Right lung (tissue), 2 donors: ENCODE measurements at regions not wholly inside any gene's neighbourhood (a gene's known extent, or its start where the extent isn't known, plus 50 kb on each side); places are given as distances from the start of the nearest gene placed in this dataset.
"Not testable (repeated sequence)": the region's sequence is repeated elsewhere in the genome, so short reads cannot be mapped to it uniquely, and the experiment has no call there.

Source experiments
- DNase-seq, 2 donors: peaks; one replicate each; pipeline ENCODE4 v3.0.0-alpha.2; 2013

DNA sequence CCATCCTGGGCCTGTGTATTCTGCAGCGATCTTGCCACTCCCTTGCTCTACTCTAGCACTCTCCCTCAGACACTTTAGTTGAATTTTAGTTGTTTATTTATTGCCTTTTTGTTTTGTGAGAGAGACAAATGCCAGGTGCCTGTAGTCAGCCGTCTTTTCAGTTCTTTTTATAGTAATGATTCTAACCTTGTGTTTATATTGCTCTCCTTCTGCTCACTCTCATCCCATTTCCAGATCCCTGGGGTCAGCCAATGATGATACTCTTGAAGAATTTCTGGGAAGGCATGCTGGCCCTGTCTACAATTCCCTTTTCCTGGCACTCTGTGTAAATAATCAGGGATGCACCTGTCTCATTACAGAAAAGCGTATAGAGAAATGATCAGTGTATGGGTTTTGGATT, 334.1 kb upstream of the MIS18BP1 start:
- no peak for DNase-seq

DNA sequence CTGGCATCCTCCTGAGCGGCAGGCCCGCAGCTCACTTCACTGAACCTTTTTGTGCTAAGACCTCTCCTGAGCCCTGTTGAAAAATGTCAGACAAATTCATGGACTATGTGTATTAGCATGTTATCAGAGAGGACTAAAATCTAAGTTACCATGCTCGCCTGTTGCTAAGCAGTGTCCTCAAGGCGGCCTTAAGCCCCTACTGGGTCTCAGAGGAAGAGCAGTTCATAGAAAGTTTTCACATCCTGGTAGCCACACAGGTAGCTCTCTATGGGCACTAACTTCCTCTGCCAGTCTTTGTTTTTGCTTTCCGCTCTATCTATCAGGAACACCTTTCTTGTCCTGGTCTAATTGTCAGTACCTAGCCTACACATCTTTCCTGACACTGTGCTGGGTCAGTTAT, 306.6 kb upstream of the MIS18BP1 start:
- no peak for DNase-seq

DNA sequence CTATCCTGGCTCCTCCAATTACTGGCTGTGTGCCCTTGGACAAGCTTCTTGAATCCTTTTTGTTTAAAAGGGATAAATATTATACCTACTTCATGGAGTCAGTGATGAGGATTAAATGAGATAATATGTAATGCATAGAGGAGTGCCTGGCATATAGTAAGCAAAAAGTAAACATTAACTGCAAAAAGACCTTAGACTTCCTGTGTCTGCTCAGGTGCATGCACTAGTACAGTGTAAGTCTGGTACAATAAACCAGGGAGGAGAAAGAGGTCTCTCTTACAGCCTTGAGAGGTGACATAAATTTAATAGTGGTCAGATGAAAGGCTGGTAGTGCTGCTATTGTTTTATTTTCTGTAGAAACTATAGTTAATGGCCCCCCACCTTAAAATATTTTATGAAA, 305.2 kb upstream of the MIS18BP1 start:
- DNase-seq: no peak

DNA sequence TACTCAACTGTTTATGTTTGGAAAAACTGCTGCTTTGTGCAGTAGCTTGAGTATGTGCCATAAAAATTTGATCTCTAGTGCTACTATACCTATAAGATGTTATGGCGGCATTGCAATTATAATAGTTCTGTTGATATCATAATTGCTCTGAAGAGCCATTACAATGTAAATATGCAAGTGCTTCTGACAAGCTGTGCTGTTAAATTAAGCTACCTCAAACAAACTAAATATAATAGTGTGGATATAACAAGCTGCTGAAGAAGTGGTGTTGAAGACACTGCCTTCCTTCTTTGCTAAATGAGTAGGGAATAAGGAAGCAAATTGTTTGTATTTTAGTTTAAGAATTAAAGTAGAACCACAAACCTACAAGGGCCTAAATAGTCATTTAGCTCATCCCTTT, 301.0 kb upstream of the MIS18BP1 start:
- DNase-seq: no peak

DNA sequence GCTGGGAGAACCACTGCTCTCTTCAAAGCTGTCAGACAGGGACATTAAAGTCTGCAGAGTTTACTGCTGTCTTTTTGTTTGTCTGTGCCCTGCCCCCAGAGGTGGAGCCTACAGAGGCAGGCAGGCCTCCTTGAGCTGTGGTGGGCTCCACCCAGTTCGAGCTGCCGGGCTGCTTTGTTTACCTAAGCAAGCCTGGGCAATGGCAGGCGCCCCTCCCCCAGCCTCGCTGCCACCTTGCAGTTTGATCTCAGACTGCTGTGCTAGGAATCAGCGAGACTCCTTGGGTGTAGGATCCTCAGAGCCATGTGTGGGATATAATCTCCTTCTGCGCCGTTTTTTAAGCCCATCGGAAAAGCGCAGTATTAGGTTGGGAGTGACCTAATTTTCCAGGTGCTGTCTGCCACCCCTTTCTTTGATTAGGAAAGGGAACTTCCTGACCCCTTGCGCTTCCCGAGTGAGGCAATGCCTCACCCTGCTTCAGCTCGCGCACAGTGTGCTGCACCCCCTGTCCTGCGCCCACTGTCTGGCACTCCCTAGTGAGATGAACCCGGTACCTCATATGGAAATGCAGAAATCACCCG, 298.3 kb upstream of the MIS18BP1 start:
- not testable (repeated sequence) for DNase-seq

DNA sequence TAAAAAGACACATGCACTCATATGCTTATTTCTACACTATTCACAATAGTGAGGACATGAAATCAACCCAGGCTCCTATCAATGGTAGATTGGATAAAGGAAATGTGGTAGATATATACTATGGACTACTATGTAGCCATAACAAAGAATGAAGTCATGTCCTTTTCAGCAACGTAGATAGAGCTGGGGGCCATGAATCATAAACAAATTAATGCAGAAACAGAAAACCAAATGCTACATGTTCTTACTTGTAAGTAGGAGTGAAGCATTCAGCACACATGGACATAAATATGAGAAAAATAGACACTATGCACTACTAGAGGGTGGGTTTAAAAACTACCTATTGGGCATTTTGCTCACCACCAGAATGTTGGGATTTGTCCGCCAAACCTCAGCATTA, 278.0 kb upstream of the MIS18BP1 start:
- DNase-seq: no peak

DNA sequence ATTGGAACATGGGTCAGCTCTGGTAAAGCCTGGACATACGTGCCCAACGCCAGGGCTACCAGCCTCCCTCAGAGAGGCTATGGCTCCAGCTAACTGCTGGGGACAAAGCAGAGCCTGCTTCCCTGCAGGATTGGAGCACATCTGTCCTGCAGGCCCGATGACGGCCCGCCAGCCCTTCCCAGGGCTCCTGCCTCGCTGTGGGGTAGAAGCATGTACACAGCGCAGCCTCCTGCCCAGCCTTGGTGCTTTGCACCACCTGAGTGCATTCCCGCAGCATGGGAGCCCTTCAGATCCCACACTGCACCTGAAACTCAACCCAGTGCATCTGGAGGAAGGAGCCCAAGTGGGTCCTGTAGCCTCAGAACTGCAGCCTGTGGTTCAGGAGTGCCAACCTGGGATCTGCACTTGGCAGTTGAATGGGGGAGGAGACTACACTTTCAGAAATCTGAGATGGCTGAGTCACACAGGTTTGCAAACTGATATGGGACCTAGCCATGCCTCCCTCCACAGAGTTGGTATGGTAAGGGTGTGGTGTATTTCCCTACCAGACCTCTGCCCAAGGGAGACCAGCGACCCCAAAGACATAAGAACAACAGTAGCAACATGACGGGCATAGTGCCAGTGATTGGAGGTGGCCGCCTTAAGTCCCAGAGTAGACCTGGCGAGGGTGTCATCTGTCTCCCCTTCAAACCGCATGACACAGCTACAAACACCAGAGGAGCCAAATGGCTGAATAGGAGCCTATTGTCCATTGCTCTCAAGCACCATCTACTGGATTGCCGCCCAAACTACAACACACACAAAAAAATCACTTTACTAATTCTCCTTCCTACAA, 273.9 kb upstream of the MIS18BP1 start:
- no peak for DNase-seq

DNA sequence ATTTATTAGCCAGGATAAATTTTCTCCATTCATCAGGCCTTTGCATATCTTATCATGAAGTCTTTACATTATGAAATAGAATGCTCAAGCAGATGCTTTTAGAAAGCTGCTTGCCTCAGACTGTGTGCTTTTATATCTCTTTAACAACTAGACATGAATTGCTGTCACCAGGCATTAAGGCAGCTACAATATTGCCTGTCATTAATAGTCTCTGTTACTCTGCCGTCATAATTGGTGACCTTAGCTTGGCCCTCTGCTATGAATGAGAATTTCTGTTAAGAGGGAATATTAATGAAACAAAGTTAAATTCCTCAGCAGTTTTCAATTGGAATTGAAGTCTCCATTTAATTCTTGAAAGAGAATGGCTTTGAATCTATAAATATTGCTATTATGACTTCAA, 266.8 kb upstream of the MIS18BP1 start:
- no peak for DNase-seq

DNA sequence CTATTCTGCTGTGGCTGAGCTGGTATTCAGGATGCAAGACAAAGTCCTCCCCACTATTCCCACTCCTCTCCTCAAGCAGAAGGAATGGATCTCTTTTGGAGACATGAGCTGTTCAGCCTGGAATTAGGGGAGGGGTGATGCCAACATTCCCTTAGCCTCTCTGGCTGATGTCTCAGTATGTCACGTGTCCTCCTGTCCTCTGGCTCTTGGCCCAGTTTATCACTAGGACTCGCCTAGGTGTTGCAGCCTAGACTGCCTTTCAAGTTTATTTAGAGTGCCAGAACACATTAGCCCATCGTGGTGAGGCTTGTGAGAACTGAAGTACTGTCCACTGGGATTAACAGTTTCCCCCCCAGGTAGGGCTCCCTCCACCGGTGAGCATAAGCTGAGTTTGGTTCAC, 239.9 kb upstream of the MIS18BP1 start:
- no peak for DNase-seq

DNA sequence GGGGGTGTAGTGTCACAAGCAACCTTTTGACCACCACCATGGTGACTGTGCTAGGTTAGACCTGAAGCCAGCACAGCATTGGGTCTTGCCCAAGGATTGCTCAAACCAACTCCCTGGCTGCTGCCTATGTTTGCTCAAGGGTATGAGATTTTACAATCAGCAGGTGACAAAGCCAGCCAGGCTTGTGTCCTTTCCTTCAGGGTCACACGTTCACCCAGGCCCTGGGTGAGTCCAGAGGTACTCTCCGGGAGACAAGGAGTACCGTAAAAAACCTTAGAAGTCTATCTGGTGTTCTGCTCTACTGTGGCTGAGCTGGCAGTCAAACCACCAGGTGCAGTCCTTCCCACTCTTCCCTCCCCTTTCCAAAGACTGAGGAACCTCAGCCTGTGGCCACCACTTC, 238.9 kb upstream of the MIS18BP1 start:
- DNase-seq: no peak

DNA sequence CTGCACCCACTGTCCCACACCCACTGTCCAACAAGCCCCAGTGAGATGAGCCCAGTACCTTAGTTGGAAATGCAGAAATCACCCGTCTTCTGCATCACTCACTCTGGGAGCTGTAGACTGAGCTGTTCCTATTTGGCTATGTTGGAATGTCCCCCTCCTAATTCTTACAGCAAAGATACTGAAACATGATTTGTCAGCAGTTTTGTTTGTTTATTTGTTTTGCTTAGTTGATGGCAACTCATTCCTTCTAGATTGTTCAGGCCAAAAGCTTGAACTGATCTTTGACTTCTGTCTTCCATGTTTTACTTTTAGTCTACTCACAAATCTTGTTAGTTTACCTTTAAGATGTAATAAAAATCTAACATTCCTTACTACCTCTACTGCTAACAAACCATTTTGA, 233.6 kb upstream of the MIS18BP1 start:
- DNase-seq: no peak

DNA sequence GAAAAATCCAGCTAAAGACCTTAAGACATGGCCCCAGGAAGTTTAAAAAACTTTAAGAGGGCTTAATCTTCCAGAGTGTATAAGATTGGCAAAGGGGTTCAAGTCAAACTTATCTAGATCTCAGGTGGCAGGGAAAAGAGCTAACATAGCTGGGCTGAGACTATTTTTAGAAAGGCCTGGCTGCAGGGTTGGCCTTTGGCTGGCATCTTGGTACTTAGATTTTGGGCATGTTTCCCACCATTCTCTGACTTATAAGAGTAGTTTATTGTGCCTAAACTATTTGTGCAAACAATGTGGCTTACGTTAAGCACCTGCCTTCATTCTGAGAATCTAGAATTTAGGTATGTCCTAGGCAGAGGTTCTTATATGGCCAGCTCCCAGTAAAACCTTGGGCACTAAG, 214.0 kb upstream of the MIS18BP1 start:
- no peak for DNase-seq

DNA sequence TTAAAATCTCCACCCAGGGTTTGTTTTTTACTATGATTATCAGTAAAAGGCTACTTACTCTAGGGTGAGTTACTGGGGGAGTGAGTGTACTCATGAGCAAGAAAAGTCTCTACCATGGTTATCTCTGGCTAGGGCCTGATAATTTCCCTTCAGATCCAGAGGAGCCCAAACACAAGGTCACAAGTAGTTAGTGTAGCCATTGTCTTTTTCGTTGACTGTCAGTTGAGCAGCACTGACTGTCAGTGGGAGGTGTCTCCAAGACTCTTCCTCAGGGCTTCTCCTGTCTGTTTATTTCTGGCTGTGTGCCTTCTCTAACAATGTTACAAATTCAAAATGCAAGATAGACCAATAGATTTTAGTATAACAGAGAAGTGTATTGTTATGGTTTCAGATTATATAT, 181.2 kb upstream of the MIS18BP1 start:
- DNase-seq: no peak

DNA sequence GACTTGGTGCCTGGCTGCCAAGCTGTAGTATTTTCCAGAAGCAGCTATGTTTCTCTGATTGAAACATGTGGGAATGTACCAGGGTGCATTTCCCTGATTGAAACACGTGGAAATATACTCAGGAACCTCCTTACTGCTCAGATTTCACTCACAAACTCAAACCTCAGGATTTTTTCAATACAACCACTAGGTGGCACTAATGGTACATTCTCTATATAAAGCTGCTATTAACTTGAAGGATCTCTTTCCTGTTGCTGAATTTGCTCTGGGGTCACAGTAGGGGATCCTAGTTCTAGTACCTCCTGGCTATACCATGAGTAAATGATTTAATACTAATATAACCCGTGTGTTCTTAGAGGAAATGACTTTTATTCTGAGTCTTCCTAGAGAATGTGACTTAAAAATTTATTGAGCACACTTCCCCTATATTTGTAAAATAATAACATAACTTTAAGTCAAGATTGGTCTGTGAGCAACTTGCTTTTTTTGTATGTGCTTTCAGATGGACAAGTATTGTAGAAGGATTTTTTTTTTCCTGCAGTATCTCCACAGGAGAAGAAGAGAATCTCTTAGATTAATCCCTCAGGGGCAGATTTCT, 173.8 kb upstream of the MIS18BP1 start:
- peak; percentile 10 to 19 for DNase-seq

DNA sequence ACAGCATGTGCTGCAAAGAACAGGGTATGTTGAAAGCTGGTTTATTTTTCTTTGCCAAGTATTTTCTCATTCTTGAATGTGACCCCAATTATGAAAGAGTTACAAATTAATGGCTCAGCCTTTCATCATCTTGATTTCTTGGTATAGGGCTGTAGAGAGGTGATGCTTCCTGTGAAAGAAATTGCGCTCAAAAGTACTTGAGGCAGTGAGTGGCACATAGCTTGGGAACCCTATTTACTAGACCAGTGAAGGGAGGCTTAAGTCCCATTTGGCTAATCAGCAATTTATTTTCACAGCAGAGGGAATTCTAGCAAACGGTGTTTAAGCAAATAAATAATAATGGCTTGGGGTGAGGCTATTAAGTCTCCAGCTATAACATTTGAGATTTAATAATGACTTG, 153.9 kb upstream of the MIS18BP1 start:
- no peak for DNase-seq

DNA sequence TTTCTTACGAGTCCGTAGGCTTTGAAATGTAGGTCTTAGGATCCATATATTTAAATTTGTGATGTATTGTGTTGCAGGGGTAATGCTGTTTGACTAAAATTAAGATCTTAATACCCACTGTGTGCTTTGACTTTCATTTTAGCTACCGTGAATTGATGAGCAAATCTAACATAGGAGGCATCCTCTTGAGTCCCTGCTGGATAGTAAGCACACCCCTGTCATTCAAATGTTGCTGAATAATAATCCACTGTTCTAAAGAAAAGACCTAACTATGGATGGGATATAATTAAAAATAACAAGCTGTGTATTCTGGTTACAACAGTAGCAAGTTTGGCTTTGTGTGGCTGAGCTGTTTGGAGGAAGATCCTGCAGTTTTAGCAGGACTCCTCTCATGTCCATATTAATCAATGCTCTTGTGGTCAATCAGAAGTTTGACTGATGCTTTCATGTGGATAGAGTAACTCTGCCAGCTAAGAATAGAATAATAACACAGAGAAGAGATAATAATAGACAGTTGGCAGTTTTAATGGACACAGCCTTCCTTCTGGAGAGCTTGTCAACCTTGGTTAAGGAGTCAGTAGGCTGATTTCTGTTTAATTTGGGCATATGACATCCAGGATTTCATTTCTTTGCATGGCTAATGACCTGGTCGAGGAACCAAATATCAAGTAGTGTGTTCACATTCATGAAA, 148.1 kb upstream of the MIS18BP1 start:
- DNase-seq: no peak

DNA sequence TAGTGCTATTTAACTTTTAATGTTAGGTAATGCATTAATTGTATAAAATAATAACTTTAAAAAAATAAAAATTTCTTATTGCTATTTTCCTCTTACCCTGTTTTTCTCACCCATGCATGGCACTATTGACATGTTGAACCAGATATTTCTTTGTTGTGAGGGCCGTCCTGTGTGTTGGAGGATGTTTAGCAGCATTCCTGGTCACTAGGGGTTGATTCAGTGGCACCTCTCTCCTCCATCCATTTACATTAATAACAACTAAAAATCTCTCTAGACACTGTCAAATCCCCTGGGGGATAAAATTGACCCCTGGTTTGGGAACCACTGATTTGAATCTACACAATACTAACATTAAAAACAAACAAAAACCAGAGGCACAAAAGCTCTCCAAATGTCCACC, 147.5 kb upstream of the MIS18BP1 start:
- DNase-seq: no peak

DNA sequence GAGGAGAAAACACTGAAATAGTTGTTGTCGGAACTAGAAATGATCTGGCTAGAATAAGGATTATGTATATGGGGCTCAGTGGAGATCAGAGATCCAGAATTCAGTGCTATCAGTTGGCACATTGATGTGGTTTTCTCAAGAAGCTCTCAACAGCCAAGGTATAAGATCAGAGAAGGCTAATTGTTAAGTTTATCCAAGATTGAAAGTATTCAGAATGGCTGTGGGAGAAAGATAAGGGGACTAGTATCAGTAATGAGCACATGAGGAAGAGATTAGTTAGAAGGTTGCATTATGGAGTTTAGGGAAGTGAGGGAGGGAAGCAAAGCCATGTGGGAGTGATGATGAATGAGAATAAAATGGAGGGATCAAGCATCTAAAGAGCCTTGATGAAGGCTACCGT, 128.1 kb upstream of the MIS18BP1 start:
- DNase-seq: no peak

DNA sequence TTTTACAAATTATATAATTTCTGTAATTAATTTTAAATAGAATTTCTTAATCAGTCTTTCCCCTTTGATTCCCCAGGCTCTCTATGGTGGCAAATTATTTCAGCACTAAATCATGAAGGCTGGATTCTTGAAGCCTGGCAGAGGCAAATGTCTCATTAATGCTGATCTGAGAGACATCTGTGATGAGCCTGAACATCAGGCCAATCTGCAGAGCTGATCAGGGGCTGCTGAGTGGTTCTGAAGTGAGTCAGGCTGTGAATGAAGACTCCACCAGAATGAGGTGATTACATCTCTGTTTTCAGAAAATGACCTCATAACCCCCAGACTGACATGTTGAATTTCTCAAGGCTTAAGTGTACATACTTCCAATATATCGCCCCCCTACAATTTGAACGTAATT, 124.2 kb upstream of the MIS18BP1 start:
- no peak for DNase-seq

DNA sequence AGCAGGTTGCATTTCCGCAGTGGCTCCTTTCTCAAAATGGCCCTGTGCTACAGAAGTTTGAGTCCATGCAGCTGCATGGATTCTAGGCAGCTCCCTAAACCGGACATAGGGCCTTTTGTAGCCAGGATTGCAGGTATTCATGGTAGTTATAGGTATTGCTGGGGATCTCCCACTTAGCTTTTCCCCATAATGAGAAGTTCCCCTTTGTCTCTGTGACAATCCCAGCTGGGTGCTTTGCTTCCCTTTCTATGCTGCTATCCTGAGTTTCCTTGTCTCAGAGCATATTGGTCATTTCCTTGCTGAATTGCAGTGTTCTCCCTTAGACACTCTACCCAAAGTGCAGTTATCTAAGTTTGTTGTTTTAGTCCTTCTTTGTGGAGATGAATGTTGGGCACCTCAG, 120.9 kb upstream of the MIS18BP1 start:
- no peak for DNase-seq

DNA sequence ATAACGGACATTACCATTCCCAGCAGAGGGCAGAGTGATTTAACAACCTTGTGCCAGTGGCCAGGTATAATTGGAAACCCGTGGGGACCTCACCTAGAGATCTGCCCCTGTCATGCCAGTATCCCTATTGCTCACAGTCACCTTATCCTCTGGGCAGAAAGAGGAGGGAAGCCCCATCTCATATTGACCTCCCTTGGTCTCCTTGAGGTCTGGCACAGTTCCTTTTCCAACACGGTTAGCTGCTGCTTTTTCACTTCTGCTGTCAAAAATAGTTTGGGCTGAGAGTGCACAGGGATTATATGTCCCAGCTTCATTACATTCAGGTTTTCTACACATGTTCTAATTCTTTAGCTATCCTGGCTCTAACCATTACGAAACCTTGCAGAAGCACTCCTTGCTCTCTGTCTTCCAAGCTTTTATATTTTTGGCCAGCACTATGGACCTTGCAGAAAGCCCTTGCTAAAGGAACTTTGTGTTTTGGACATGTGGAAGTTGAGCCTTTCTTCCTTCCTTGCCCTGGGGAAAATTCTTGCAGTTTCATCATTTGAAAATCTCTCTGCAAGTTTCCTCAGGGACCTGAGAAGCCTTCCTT, 111.7 kb upstream of the MIS18BP1 start:
- DNase-seq: no peak

DNA sequence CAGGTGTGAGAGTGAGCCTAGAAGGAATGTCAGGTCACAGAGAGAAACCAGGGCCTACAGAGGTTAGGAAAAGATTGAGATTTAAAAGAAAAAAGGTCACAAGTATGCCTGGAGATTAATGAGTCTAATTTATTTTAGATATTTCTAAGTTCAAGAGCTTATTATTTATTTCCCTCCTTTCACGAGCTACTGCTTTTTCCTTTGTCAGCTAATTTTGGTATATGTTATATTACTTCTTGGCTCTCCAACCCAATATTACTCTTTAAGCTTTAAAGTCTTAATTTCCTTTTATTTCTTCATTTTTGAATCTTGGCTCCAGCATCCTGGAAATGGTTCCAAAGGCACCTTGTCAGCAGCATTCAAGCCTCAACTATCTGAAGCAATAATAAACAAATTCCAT, 109.5 kb upstream of the MIS18BP1 start:
- DNase-seq: no peak

DNA sequence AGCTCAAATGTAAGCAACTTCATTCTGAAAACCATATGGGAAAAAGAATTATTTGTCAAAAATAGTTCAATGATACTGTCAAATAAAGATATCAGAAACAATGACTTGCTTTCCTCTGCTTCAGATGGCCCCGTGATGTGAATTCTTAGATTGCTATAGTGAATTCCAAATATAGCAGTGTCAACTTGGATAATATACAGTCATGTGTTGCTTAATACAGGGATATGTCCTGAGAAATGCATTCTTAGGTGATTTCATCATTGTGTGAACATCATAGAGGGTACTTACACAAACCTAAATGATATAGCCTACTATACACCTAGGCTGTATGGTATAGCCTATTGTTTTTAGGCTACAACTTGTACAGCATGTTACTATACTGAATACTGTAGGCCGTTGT, 108.7 kb upstream of the MIS18BP1 start:
- no peak for DNase-seq
